OCI-LY7 (cell line): ENCODE measurements at regions not wholly inside any gene's neighbourhood (a gene's known extent, or its start where the extent isn't known, plus 50 kb on each side); places are given as distances from the start of the nearest gene placed in this dataset.

Experiments used
- BruUV-seq: library from RNA; stranded (reverse); fragments of 400-500 nt; replicated peaks from 2 replicates; lab custom pipeline; 2021; lab: Mats Ljungman, UMichigan
- CTCF ChIA-PET: fragments of 300-600 bp; sonication (Branson Sonifier 250); formaldehyde crosslinking; loops from one replicate; lab custom pipeline; 2022; ENCODE audit warnings: antibody characterized with exemption; ENCODE audit not compliant: unreplicated experiment; lab: Charles Lee
- POLR2A ChIA-PET: fragments of 300-600 bp; sonication (Branson Sonifier 250); formaldehyde crosslinking; loops from one replicate; lab custom pipeline; 2022; ENCODE audit warnings: antibody characterized with exemption; lab: Charles Lee
- DNase-seq: peaks from one replicate; pipeline ENCODE4 v3.0.0-alpha.2; 2015; ENCODE audit warnings: low spot score
- H2AFZ ChIP-seq: fragments of 200-600 bp; sonication (generic), shearing (Covaris generic); 2 replicates; pipeline ENCODE4 v1.6.1; 2014; ENCODE audit warnings: mild to moderate bottlenecking, antibody characterized with exemption, low read length, moderate library complexity
- H3K27ac ChIP-seq: fragments of 200-600 bp; sonication (generic); 2 replicates; pipeline ENCODE4 v1.5.1; 2014; ENCODE audit warnings: mixed run types, low read depth, mild to moderate bottlenecking, moderate library complexity, low read length, inconsistent platforms; ENCODE audit not compliant: poor library complexity, severe bottlenecking
- H3K36me3 ChIP-seq: fragments of 200-600 bp; sonication (generic); 2 replicates; pipeline ENCODE4 v1.6.1; 2014; ENCODE audit warnings: mild to moderate bottlenecking, antibody characterized with exemption, low read length, moderate library complexity, mixed read lengths; ENCODE audit not compliant: insufficient read depth
- H3K4me1 ChIP-seq: fragments of 200-600 bp; sonication (generic); 2 replicates; pipeline ENCODE4 v1.5.1; 2014; ENCODE audit warnings: mild to moderate bottlenecking, low read length; ENCODE audit not compliant: insufficient read depth, poor library complexity, severe bottlenecking
- H3K4me2 ChIP-seq: fragments of 200-600 bp; sonication (generic); 2 replicates; pipeline ENCODE4 v1.6.1; 2014; ENCODE audit warnings: mild to moderate bottlenecking, low read length
- H3K4me3 ChIP-seq: fragments of 200-600 bp; sonication (generic); 2 replicates; pipeline ENCODE4 v1.5.1; 2014; ENCODE audit warnings: mild to moderate bottlenecking, low read depth, low read length; ENCODE audit not compliant: poor library complexity, severe bottlenecking
- H3K79me2 ChIP-seq: fragments of 200-600 bp; sonication (generic); 2 replicates; pipeline ENCODE4 v1.6.1; 2016; ENCODE audit warnings: low read depth, mild to moderate bottlenecking, low read length, moderate library complexity, mixed read lengths; ENCODE audit not compliant: insufficient read depth
- H3K9me2 ChIP-seq: fragments of 200-600 bp; sonication (generic); 2 replicates; pipeline ENCODE4 v1.6.1; 2016; ENCODE audit warnings: mild to moderate bottlenecking, low read length, mixed read lengths; ENCODE audit not compliant: insufficient read depth
- H3K9me3 ChIP-seq: fragments of 200-600 bp; sonication (generic); 2 replicates; pipeline ENCODE4 v1.6.1; 2014; ENCODE audit warnings: mild to moderate bottlenecking, mixed run types, low read length, mixed read lengths
- H4K20me1 ChIP-seq: fragments of 200-600 bp; sonication (generic); 2 replicates; pipeline ENCODE4 v1.6.1; 2014; ENCODE audit warnings: mild to moderate bottlenecking, antibody characterized with exemption, low read length, moderate library complexity, mixed read lengths; ENCODE audit not compliant: insufficient read depth
- CTCF ChIP-seq: fragments of 200-600 bp; sonication (generic); conservative IDR thresholded peaks from 2 replicates; pipeline ENCODE4 v1.5.1; 2014; ENCODE audit warnings: mild to moderate bottlenecking, antibody characterized with exemption, low read length, moderate library complexity, mixed read lengths
- EZH2phosphoT487 ChIP-seq: fragments of 200-600 bp; sonication (generic); IDR thresholded peaks from 2 replicates; pipeline ENCODE4 v1.6.1; 2018; ENCODE audit warnings: low read depth, borderline replicate concordance, mild to moderate bottlenecking, mixed run types, antibody characterized with exemption, low read length, moderate library complexity, mixed read lengths
- intact Hi-C: fragments of 100-400 bp; cut with micrococcal nuclease; formaldehyde crosslinking; loops from one replicate; pipeline ENCODE4 v1.10.0; 2022; ENCODE audit not compliant: unreplicated experiment

DNA sequence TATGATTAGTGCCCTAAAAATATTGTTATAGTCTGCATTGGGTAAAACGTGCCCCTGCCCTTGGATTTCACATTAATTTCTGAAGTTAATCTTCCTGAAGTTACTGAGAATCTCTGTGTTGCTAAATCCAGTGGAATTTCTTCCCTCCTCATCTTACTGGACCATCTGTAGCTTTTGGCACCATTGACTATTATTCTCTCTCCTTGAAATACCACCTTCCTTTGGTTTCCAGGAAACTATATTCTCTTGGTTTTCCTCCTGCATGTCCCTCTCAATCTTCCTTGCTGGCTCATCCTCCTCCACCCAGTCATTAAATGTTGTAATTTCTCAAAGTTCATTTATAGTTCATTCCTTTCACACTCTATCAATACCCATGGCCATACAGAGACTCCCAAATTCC lies 110.6 kb upstream of the SLC35G4 start:
- TF ChIP-seq CTCF (no peak), EZH2phosphoT487 (no peak)
- no peak for DNase-seq
- ChIA-PET POLR2A (no interaction called here), CTCF (no interaction called here)
- no peak overlapping the region for H3K4me2 ChIP-seq
- H3K27ac ChIP-seq: no peak overlapping the region
- no peak overlapping the region for H2AFZ ChIP-seq
- no peaks in the 10 kb centered on the region for H3K9me3 ChIP-seq
- H4K20me1 ChIP-seq: no peaks in the 10 kb centered on the region
- H3K9me2 ChIP-seq: no peaks in the 10 kb centered on the region
- BruUV-seq: no TSS peak
- no peaks in the 10 kb centered on the region for H3K36me3 ChIP-seq
- peaks cover 6% of the 10 kb centered on the region for H3K4me1 ChIP-seq
- intact Hi-C loops: no loop called here
- H3K79me2 ChIP-seq: no peaks in the 10 kb centered on the region
- no peak overlapping the region for H3K4me3 ChIP-seq

- no peak for TF ChIP-seq CTCF
- TF ChIP-seq EZH2phosphoT487: no peak
- no peak for DNase-seq
- Histone ChIP-seq H3K9me2 (no peaks in the 10 kb centered on the region), H3K27ac (no peak overlapping the region), H3K9me3 (no peaks in the 10 kb centered on the region), H3K4me1 (peaks cover 6% of the 10 kb centered on the region), H2AFZ (no peak overlapping the region), H3K4me2 (no peak overlapping the region), H3K36me3 (no peaks in the 10 kb centered on the region), H3K79me2 (no peaks in the 10 kb centered on the region), H4K20me1 (no peaks in the 10 kb centered on the region), H3K4me3 (no peak overlapping the region)
- ChIA-PET CTCF (no interaction called here), POLR2A (interaction anchor here (1.7 kb wide), 1 partner anchor 14 kb away, joined by 8 read pairs; no protein-coding TSS in a partner anchor)
- intact Hi-C loops: no loop called here
- no TSS peak for BruUV-seq
Measured at GRCh38 chr18:11497585-11497984, 111.8 kb upstream of the SLC35G4 start.

- CTCF ChIA-PET: no interaction called here
- no TSS peak for BruUV-seq
- H3K4me2 ChIP-seq: no peak overlapping the region
Measured at GRCh38 chr18:11496526-11497172, 112.7 kb upstream of the SLC35G4 start.

More at GRCh38 chr18:11496526-11497172, 112.7 kb upstream of the SLC35G4 start:
- POLR2A ChIA-PET: interaction anchor here (0.5 to 1.7 kb wide), 2 partner anchors 15 to 100 kb away, joined by 4 to 8 read pairs; no protein-coding TSS in a partner anchor
- Histone ChIP-seq H4K20me1 (no peaks in the 10 kb centered on the region), H3K4me3 (no peak overlapping the region), H3K27ac (no peak overlapping the region), H2AFZ (no peak overlapping the region), H3K36me3 (no peaks in the 10 kb centered on the region), H3K79me2 (no peaks in the 10 kb centered on the region), H3K9me2 (no peaks in the 10 kb centered on the region), H3K4me1 (peaks cover 6% of the 10 kb centered on the region), H3K9me3 (no peaks in the 10 kb centered on the region)
- DNase-seq: no peak
- intact Hi-C loops: no loop called here
- TF ChIP-seq CTCF: no peak
- TF ChIP-seq EZH2phosphoT487: no peak
